Activated CD4-positive, CD25-positive, alpha-beta regulatory T cell (primary cell): ENCODE measurements at regions not wholly inside any gene's neighbourhood (a gene's known extent, or its start where the extent isn't known, plus 50 kb on each side); places are given as distances from the start of the nearest gene placed in this dataset.

Source experiments
- DNase-seq, 4 experiments: peaks; one replicate each; lab custom pipeline; 2025; lab: John Stamatoyannopoulos, UW

GRCh38 chr2:18182861-18183260 lies 304.4 kb downstream of the KCNS3 start:
- no peak for DNase-seq

- DNase-seq: no peak
Observed at GRCh38 chr2:18180912-18181311, 302.4 kb downstream of the KCNS3 start.

- no peak for DNase-seq
Observed at GRCh38 chr2:18180031-18180610, 301.7 kb downstream of the KCNS3 start.

- no peak for DNase-seq
Observed at GRCh38 chr2:18178736-18179349, 300.4 kb downstream of the KCNS3 start.

- DNase-seq: no peak
Observed at GRCh38 chr2:18176679-18177215, 298.3 kb downstream of the KCNS3 start.

GRCh38 chr2:18172607-18173006 lies 294.1 kb downstream of the KCNS3 start:
- DNase-seq: no peak

GRCh38 chr2:18171191-18172139 lies 293.0 kb downstream of the KCNS3 start:
- no peak for DNase-seq

GRCh38 chr2:18170642-18171041 lies 292.2 kb downstream of the KCNS3 start:
- DNase-seq: no peak

GRCh38 chr2:18169893-18170175 lies 291.4 kb downstream of the KCNS3 start:
- DNase-seq: no peak

GRCh38 chr2:18169121-18169892 lies 290.8 kb downstream of the KCNS3 start:
- DNase-seq: no peak

GRCh38 chr2:18167871-18168270 lies 289.4 kb downstream of the KCNS3 start:
- DNase-seq: no peak

- DNase-seq: no peak
Observed at GRCh38 chr2:18161681-18162080, 283.2 kb downstream of the KCNS3 start.

- no peak for DNase-seq
Observed at GRCh38 chr2:18159896-18160295, 281.4 kb downstream of the KCNS3 start.

GRCh38 chr2:18156421-18156820 lies 278.0 kb downstream of the KCNS3 start:
- no peak for DNase-seq

- no peak for DNase-seq
Observed at GRCh38 chr2:18156002-18156401, 277.5 kb downstream of the KCNS3 start.

GRCh38 chr2:18154812-18155211 lies 276.3 kb downstream of the KCNS3 start:
- DNase-seq: no peak

- no peak for DNase-seq
Observed at GRCh38 chr2:18154259-18154658, 275.8 kb downstream of the KCNS3 start.

- DNase-seq: no peak
Observed at GRCh38 chr2:18153741-18154140, 275.3 kb downstream of the KCNS3 start.

- no peak for DNase-seq
Observed at GRCh38 chr2:18151237-18151636, 272.8 kb downstream of the KCNS3 start.

- DNase-seq: no peak
Observed at GRCh38 chr2:18149660-18150246, 271.3 kb downstream of the KCNS3 start.

GRCh38 chr2:18136881-18137475 lies 258.5 kb downstream of the KCNS3 start:
- no peak for DNase-seq
